ENCODE measurements at regions not wholly inside any gene's neighbourhood (a gene's known extent, or its start where the extent isn't known, plus 50 kb on each side); places are given as distances from the start of the nearest gene placed in this dataset.

- TF ChIP-seq GATA3 (IDR thresholded peaks at IDR 0.05; ENCODE audit: low read depth, low read length) (no peak), GATA2 (IDR thresholded peaks at IDR 0.05; ENCODE audit: low read depth, low read length) (no peak)
These were observed 435.5 kb downstream of the SIPA1L2 start for GRCh38 chr1:232194424-232194823.

All from SH-SY5Y (cell line).